Gastroesophageal sphincter (tissue), 3 donors: ENCODE measurements at regions not wholly inside any gene's neighbourhood (a gene's known extent, or its start where the extent isn't known, plus 50 kb on each side); places are given as distances from the start of the nearest gene placed in this dataset.

Experiments
- POLR2A ChIP-seq, 2 donors: fragments of 450-650 bp; IDR thresholded peaks; one replicate each; pipeline ENCODE4 v1.6.1; 2017; ENCODE audit warnings: antibody characterized with exemption in 2 of 2, mild to moderate bottlenecking in 2 of 2, moderate library complexity in 1 of 2
- TF ChIP-seq, protein P1 (sequence below), 4 experiments: fragments of 200-600 bp in 2 of 4; fragments of 450-650 bp in 2 of 4; sonication (generic) in 1 of 4; IDR thresholded peaks; one replicate each; pipeline ENCODE4 v1.5.1; 2017 to 2019; ENCODE audit warnings: antibody characterized with exemption in 4 of 4, mild to moderate bottlenecking in 2 of 4, moderate library complexity in 2 of 4

DNA sequence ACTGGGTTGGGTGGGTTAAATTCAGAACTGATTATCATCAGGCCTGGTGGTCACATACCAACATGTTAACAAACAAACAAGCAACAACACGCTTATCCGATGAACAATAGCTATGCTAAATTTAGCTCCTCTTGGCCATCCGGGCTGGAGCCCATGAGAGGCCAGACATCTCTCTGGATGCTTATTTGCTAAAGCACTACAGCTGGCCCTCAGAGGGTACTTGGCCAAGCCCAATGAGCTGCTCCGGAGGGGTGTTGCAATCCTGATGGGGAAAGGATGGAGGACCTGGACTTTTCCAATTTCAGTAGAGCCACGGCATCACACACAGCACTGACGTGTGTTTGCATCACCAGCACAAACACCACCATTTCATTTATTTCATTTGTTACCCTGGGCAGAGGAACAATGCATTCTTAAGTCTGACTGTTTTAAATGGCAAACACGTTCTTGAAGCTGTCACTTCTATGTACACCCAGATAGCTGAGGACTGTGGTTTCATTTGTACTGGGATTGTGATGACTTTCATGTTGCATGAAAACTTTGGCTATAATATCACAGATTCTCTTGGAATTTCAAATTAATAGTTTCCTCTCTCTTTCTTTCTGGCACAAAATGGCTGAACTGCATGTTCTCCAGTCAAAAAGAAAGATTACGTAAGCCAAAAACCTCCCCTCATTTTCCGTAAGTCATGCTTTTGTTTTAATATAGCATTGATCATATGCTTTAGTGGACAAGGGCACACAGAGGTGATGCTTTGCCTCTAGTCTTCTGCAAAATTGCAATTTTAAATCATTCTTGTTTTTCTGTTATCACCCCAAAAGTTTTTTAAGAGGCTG, 359.8 kb upstream of the KAZN start:
- no peak for TF ChIP-seq POLR2A (IDR thresholded peaks at IDR 0.05)
- TF ChIP-seq, protein P1, sequence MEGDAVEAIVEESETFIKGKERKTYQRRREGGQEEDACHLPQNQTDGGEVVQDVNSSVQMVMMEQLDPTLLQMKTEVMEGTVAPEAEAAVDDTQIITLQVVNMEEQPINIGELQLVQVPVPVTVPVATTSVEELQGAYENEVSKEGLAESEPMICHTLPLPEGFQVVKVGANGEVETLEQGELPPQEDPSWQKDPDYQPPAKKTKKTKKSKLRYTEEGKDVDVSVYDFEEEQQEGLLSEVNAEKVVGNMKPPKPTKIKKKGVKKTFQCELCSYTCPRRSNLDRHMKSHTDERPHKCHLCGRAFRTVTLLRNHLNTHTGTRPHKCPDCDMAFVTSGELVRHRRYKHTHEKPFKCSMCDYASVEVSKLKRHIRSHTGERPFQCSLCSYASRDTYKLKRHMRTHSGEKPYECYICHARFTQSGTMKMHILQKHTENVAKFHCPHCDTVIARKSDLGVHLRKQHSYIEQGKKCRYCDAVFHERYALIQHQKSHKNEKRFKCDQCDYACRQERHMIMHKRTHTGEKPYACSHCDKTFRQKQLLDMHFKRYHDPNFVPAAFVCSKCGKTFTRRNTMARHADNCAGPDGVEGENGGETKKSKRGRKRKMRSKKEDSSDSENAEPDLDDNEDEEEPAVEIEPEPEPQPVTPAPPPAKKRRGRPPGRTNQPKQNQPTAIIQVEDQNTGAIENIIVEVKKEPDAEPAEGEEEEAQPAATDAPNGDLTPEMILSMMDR (IDR thresholded peaks at IDR 0.05), result no peak
